ENCODE measurements at regions not wholly inside any gene's neighbourhood (a gene's known extent, or its start where the extent isn't known, plus 50 kb on each side); places are given as distances from the start of the nearest gene placed in this dataset.

DNA sequence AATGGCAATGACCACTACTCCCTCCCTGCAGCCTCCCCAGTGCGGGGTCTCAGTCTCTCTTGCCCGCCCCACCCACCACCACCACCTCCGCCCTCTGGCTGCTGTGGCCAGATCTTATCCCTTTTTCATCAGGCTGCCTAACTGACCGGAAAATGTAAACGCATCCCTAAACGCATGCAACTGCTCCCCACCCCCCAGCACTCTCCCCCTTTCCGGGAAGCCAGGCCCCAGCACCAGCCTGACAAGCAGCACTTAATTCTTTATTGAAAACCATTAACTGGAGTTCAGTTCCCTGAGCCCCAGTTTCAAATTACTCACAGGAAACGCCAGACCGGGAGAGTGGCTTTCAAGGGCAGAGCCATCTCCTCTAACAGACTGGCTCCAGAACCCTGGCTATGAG lies 147.7 kb downstream of the DMRTA2 start:
- Histone ChIP-seq H3K9me3 (replicated peaks) (no peaks in the 10 kb centered on the region), H3K4me1 (no peaks in the 10 kb centered on the region), H3K36me3 (no peaks in the 10 kb centered on the region), H3K27ac (no peak overlapping the region), H3K27me3 (no peaks in the 10 kb centered on the region; the same call in 1 of the 2 replicates), H3K4me3 (no peak overlapping the region)
- DNase-seq: peak in 1 of 2 experiments; percentile 6

DNA sequence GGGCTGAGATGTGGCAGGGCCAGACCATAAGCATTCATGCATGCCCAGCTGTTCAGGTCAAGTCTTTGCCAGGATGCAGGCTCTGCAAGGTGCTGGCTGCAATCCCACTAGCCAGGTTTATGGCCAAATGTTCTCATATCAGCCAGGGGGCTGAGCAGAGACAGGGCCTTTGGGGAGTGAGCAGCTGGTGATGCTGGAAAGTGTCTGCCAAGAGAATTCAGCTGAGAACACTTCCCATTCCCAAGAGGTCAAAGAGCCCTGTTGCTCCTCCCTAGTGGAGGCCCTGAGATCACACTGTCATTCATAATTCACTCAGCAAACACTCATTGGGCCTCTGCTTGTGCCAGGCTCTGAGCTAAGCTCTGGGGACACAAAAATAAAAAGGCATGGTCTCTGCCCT lies 150.3 kb downstream of the DMRTA2 start:
- no peaks in the 10 kb centered on the region for H3K4me1 ChIP-seq
- no peak for DNase-seq
- no peaks in the 10 kb centered on the region for H3K36me3 ChIP-seq
- H3K27me3 ChIP-seq: no peaks in the 10 kb centered on the region; the same call in 1 of the 2 replicates
- H3K9me3 ChIP-seq (replicated peaks): no peaks in the 10 kb centered on the region
- no peak overlapping the region for H3K4me3 ChIP-seq
- no peak overlapping the region for H3K27ac ChIP-seq

- no peak overlapping the region for H3K27ac ChIP-seq
- no peaks in the 10 kb centered on the region for H3K9me3 ChIP-seq (replicated peaks)
- DNase-seq: peak; percentile 29 to 52
- H3K27me3 ChIP-seq: no peaks in the 10 kb centered on the region; the same call in 1 of the 2 replicates
- no peaks in the 10 kb centered on the region for H3K4me1 ChIP-seq
- H3K36me3 ChIP-seq: no peaks in the 10 kb centered on the region
- no peak overlapping the region for H3K4me3 ChIP-seq
Observed at GRCh38 chr1:50271968-50272578, 151.2 kb downstream of the DMRTA2 start.

- H3K27me3 ChIP-seq: no peaks in the 10 kb centered on the region
- H3K27ac ChIP-seq: no peak overlapping the region
- no peaks in the 10 kb centered on the region for H3K36me3 ChIP-seq
- no peaks in the 10 kb centered on the region for H3K4me1 ChIP-seq
- H3K9me3 ChIP-seq (replicated peaks): no peaks in the 10 kb centered on the region
- no peak overlapping the region for H3K4me3 ChIP-seq
- no peak for DNase-seq
Observed at GRCh38 chr1:50271337-50271736, 151.9 kb downstream of the DMRTA2 start.

GRCh38 chr1:50270926-50271325 lies 152.3 kb downstream of the DMRTA2 start:
- Histone ChIP-seq H3K27ac (no peak overlapping the region), H3K4me1 (no peaks in the 10 kb centered on the region), H3K9me3 (replicated peaks) (no peaks in the 10 kb centered on the region), H3K36me3 (no peaks in the 10 kb centered on the region), H3K27me3 (no peaks in the 10 kb centered on the region), H3K4me3 (no peak overlapping the region)
- DNase-seq: no peak

DNA sequence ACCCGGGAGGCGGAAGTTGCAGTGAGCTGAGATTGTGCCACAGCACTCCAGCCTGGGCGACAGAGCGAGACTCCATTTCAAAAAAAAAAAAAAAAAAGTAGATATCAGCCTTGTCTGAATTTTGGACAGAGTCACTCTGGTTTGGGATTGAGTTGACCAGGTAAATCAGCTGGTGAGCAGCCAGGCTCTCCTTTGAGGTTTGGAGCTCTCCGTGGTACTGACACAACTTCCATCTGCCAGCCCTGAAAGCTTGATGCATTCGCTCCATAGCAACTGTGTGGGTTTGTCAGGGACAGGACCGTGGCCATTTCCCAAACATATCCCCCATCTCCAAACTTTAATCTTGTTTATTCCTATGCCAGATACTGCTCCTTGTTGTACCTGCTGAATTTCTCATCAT lies 155.2 kb downstream of the DMRTA2 start:
- Histone ChIP-seq H3K4me3 (no peak overlapping the region), H3K27ac (no peak overlapping the region)
- DNase-seq: peak; percentile 35 to 69

DNA sequence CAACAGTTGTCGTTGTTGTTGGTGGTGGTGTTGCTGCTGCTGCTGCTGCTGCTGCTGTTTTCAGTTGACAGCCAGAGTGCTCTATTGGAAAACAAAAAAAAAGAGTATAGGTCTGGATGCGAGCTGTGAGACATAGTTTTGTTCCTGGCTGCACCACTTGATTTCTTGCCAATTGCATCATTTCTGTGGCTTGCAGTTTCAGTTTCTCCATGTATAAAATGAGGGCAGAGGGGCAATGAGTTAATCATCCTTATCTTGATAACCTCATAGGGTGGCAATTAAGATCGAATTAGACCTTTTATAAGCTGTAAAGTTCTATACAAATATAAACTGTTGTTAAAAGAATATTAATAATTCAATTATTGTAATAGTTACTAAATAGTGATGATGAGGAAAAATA lies 156.7 kb downstream of the DMRTA2 start:
- Histone ChIP-seq H3K4me3 (no peak overlapping the region), H3K9me3 (replicated peaks) (no peaks in the 10 kb centered on the region), H3K27me3 (no peaks in the 10 kb centered on the region), H3K36me3 (no peaks in the 10 kb centered on the region), H3K4me1 (no peaks in the 10 kb centered on the region), H3K27ac (no peak overlapping the region)
- no peak for DNase-seq

More for the DNA sequence above, 155.2 kb downstream of the DMRTA2 start:
- H3K36me3 ChIP-seq: no peaks in the 10 kb centered on the region
- no peaks in the 10 kb centered on the region for H3K4me1 ChIP-seq
- no peaks in the 10 kb centered on the region for H3K27me3 ChIP-seq
- H3K9me3 ChIP-seq (replicated peaks): no peaks in the 10 kb centered on the region

DNA sequence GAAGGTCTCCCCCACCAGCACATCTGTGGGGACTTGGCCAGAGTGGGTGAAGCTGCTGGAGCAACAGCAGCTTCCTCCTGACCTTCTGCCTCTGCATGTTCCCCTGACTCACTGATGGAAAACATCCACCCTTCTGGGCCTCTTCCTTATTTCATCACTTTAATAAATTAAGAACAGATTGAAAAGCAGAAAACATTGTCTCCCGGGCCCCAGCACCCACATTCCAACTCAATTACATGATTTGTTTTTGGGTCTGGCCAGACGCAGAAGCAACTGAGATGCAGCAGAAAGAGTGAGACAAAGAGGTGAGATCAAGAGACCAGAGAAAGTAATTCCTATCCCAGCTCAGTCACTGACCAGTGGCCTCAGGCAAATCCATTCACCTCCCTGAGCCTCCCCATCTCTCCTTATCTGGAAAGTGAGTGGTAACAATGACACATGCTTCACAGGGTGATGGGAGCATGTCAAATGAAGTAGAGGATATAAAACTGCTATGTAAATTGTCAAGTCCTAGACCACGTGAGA lies 157.1 kb downstream of the ELAVL4 start:
- Histone ChIP-seq H3K36me3 (no peaks in the 10 kb centered on the region), H3K9me3 (replicated peaks) (no peaks in the 10 kb centered on the region), H3K4me3 (no peak overlapping the region), H3K4me1 (no peaks in the 10 kb centered on the region), H3K27me3 (no peaks in the 10 kb centered on the region), H3K27ac (no peak overlapping the region)
- no peak for DNase-seq

- no peak overlapping the region for H3K27ac ChIP-seq
- no peaks in the 10 kb centered on the region for H3K27me3 ChIP-seq
- H3K4me1 ChIP-seq: no peaks in the 10 kb centered on the region
- no peak for DNase-seq
- H3K4me3 ChIP-seq: no peak overlapping the region
- H3K36me3 ChIP-seq: no peaks in the 10 kb centered on the region
- no peaks in the 10 kb centered on the region for H3K9me3 ChIP-seq (replicated peaks)
Observed at GRCh38 chr1:50264590-50264989, 155.9 kb downstream of the ELAVL4 start.

DNA sequence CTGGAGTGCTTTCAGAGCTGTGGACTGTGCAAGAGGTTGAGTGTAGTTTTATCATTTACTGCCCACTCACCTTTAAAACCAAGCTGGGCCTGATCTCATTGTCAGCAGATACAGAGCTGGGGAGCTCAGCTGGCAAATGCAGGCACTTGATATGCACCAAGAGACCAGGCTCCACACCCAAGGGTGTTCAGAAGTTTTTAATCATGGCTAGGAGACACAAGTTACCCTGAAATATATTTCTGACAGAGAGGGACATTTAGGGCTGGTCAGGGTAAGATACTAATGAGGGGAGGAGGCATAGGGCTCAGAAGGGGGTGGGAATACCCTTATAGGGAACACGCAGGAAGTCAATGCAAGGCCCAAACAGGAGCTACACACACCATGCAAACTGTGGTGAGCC lies 153.7 kb downstream of the ELAVL4 start:
- no peak overlapping the region for H3K27ac ChIP-seq
- H3K4me3 ChIP-seq: no peak overlapping the region
- H3K36me3 ChIP-seq: no peaks in the 10 kb centered on the region
- H3K4me1 ChIP-seq: no peaks in the 10 kb centered on the region
- no peaks in the 10 kb centered on the region for H3K9me3 ChIP-seq (replicated peaks)
- H3K27me3 ChIP-seq: no peaks in the 10 kb centered on the region
- no peak for DNase-seq

- no peaks in the 10 kb centered on the region for H3K36me3 ChIP-seq
- H3K27ac ChIP-seq: no peak overlapping the region
- H3K27me3 ChIP-seq: no peaks in the 10 kb centered on the region
- H3K9me3 ChIP-seq (replicated peaks): no peaks in the 10 kb centered on the region
- no peaks in the 10 kb centered on the region for H3K4me1 ChIP-seq
- no peak for DNase-seq
- H3K4me3 ChIP-seq: no peak overlapping the region
Observed at GRCh38 chr1:50261951-50262350, 153.2 kb downstream of the ELAVL4 start.

- H3K9me3 ChIP-seq (replicated peaks): no peaks in the 10 kb centered on the region
- H3K27me3 ChIP-seq: no peaks in the 10 kb centered on the region
- no peaks in the 10 kb centered on the region for H3K36me3 ChIP-seq
- no peak overlapping the region for H3K27ac ChIP-seq
- H3K4me3 ChIP-seq: no peak overlapping the region
- H3K4me1 ChIP-seq: no peaks in the 10 kb centered on the region
- DNase-seq: no peak
Observed at GRCh38 chr1:50257940-50258685, 149.4 kb downstream of the ELAVL4 start.

- Histone ChIP-seq H3K9me3 (replicated peaks) (no peaks in the 10 kb centered on the region), H3K27me3 (no peaks in the 10 kb centered on the region), H3K27ac (no peak overlapping the region), H3K4me3 (no peak overlapping the region), H3K36me3 (no peaks in the 10 kb centered on the region), H3K4me1 (no peaks in the 10 kb centered on the region)
- DNase-seq: no peak
Observed at GRCh38 chr1:50257029-50257428, 148.3 kb downstream of the ELAVL4 start.
